Nephron progenitor cell (in vitro differentiated cells): ENCODE measurements at regions not wholly inside any gene's neighbourhood (a gene's known extent, or its start where the extent isn't known, plus 50 kb on each side); places are given as distances from the start of the nearest gene placed in this dataset.
"Not testable (repeated sequence)": the region's sequence is repeated elsewhere in the genome, so short reads cannot be mapped to it uniquely, and the experiment has no call there.

Experiments
- DNase-seq: peaks from one replicate; pipeline ENCODE4 v3.0.0; 2021
- H3K27ac Mint-ChIP-seq: 2 replicates; pipeline ENCODE4 v1.8.0; 2021; ENCODE audit warnings: mild to moderate bottlenecking, moderate library complexity, mixed read lengths
- H3K27me3 Mint-ChIP-seq: 2 replicates; pipeline ENCODE4 v1.8.0; 2021; ENCODE audit warnings: mild to moderate bottlenecking, low read depth, mixed read lengths; ENCODE audit not compliant: poor library complexity
- H3K36me3 Mint-ChIP-seq: 2 replicates; pipeline ENCODE4 v1.8.0; 2021; ENCODE audit warnings: low read depth, mixed read lengths
- H3K4me1 Mint-ChIP-seq: 2 replicates; pipeline ENCODE4 v1.8.0; 2021; ENCODE audit warnings: mixed read lengths
- H3K4me3 Mint-ChIP-seq: 2 replicates; pipeline ENCODE4 v1.8.0; 2021; ENCODE audit warnings: mild to moderate bottlenecking, moderate library complexity, mixed read lengths
- H3K9me3 Mint-ChIP-seq: 2 replicates; pipeline ENCODE4 v1.8.0; 2021; ENCODE audit warnings: mild to moderate bottlenecking, moderate library complexity, mixed read lengths
- CTCF ChIP-seq: fragments of 200-600 bp; sonication (generic); IDR thresholded peaks from 2 replicates; pipeline ENCODE4 v1.5.0; 2021; ENCODE audit warnings: antibody characterized with exemption

GRCh38 chr13:97766749-97767148, 186.7 kb upstream of the IPO5 start:
- Mint-ChIP-seq H3K36me3 (no peaks in the 10 kb centered on the region), H3K4me1 (no peaks in the 10 kb centered on the region), H3K27ac (no peak overlapping the region), H3K9me3 (peaks cover 9% of the 10 kb centered on the region), H3K27me3 (peaks cover 11% of the 10 kb centered on the region), H3K4me3 (no peak overlapping the region)
- no peak for DNase-seq
- no peak for TF ChIP-seq CTCF

- no peaks in the 10 kb centered on the region for H3K4me1 Mint-ChIP-seq
- peaks cover 6% of the 10 kb centered on the region for H3K27me3 Mint-ChIP-seq
- H3K9me3 Mint-ChIP-seq, result peaks cover 7% of the 10 kb centered on the region
- DNase-seq, result no peak
- no peak for TF ChIP-seq CTCF
- no peak overlapping the region for H3K4me3 Mint-ChIP-seq
- H3K36me3 Mint-ChIP-seq, result no peaks in the 10 kb centered on the region
- no peak overlapping the region for H3K27ac Mint-ChIP-seq
These were observed 185.3 kb upstream of the IPO5 start for GRCh38 chr13:97768134-97768533.

- H3K9me3 Mint-ChIP-seq, H3K4me3 Mint-ChIP-seq, H3K4me1 Mint-ChIP-seq, H3K36me3 Mint-ChIP-seq, H3K27ac Mint-ChIP-seq, H3K27me3 Mint-ChIP-seq, DNase-seq: not testable (repeated sequence)
These were observed 183.2 kb upstream of the IPO5 start for GRCh38 chr13:97770231-97770630.

GRCh38 chr13:97772466-97772865, 181.0 kb upstream of the IPO5 start:
- not testable (repeated sequence) for H3K27ac Mint-ChIP-seq, DNase-seq, H3K4me1 Mint-ChIP-seq, H3K27me3 Mint-ChIP-seq, H3K4me3 Mint-ChIP-seq, H3K36me3 Mint-ChIP-seq
- peaks cover 29% of the 10 kb centered on the region for H3K9me3 Mint-ChIP-seq

GRCh38 chr13:97774391-97775100, 178.9 kb upstream of the IPO5 start:
- not testable (repeated sequence) for H3K36me3 Mint-ChIP-seq, H3K27me3 Mint-ChIP-seq, H3K27ac Mint-ChIP-seq, DNase-seq, H3K4me1 Mint-ChIP-seq, H3K4me3 Mint-ChIP-seq
- H3K9me3 Mint-ChIP-seq, result peaks cover 36% of the 10 kb centered on the region

GRCh38 chr13:97780486-97780885, 173.0 kb upstream of the IPO5 start:
- H3K27ac Mint-ChIP-seq, result no peak overlapping the region
- peaks cover 29% of the 10 kb centered on the region for H3K9me3 Mint-ChIP-seq
- H3K27me3 Mint-ChIP-seq, result peaks cover 14% of the 10 kb centered on the region
- DNase-seq, result no peak
- H3K36me3 Mint-ChIP-seq, result no peaks in the 10 kb centered on the region
- no peak for TF ChIP-seq CTCF
- no peaks in the 10 kb centered on the region for H3K4me1 Mint-ChIP-seq
- no peak overlapping the region for H3K4me3 Mint-ChIP-seq

- Mint-ChIP-seq H3K27ac (no peak overlapping the region), H3K27me3 (peaks cover 18% of the 10 kb centered on the region), H3K9me3 (peaks cover 21% of the 10 kb centered on the region), H3K4me3 (no peak overlapping the region), H3K4me1 (no peaks in the 10 kb centered on the region), H3K36me3 (no peaks in the 10 kb centered on the region)
- no peak for TF ChIP-seq CTCF
- DNase-seq, result no peak
These were observed 171.6 kb upstream of the IPO5 start for GRCh38 chr13:97781891-97782305.
